GM21360 (cell line): ENCODE measurements at regions not wholly inside any gene's neighbourhood (a gene's known extent, or its start where the extent isn't known, plus 50 kb on each side); places are given as distances from the start of the nearest gene placed in this dataset.
"Not testable (repeated sequence)": the region's sequence is repeated elsewhere in the genome, so short reads cannot be mapped to it uniquely, and the experiment has no call there.

Experiments
- ATAC-seq: cut with Tn5 transposase; IDR thresholded peaks from one replicate; pipeline ENCODE4 v1.9.1; 2021; ENCODE audit warnings: mild to moderate bottlenecking, moderate library complexity; ENCODE audit not compliant: unreplicated experiment

DNA sequence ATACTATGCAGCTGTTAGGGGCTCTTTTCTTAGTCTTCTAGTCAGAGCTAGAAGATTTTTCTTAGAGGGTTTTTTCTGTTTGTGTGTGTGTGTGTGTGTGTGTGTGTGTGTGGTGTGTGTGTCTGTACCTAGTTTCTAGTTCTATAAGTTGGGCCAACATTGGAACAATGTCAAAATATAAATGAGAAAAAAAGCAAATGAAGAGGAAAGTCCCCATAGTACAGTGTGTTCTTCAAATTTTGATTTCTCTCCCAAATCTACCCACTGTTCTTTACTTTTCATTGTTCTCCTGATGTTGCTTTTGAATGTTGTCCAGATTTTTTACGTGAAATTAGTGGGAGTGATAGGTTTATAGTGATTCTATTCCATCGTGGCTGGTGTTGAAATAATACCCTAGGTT, 2153.4 kb upstream of the RAG2 start:
- ATAC-seq: no peak

DNA sequence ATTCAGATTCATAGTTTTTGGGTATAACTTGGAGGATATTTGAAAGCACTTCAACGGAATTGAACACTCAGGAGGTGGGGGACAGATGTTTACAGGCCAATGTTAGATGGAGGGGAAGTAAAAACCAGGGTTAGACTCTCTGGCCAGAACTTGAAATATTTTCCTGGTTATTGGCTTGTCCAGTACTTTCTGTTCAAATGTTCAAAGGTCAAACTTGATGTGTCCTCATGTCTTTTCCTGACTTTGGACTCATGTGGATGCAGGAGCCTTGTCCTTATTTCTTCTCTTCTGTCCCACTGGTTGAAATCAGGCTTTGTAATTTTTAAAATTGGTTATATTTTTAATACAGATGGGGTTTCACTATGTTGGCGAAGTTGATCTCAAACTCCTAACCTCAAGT, 2148.5 kb upstream of the RAG2 start:
- ATAC-seq: not testable (repeated sequence)

DNA sequence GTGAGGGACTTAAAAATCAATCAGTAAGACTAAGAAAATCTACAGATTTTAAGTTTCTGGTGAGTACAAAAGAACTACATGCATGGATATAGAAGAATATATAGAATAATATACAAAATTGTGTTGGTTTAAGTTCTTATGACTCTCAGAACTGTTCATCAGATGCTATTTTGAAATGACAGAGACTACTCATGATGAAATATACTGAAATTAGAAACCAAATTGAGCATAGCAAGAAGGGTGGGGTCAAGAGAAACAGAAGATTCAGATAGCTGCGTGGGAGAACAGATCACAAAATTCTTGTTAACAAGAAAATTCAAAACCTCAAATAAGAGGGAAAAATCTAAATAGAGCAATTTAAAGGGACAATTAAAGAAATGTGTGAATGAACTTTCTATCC, 2125.3 kb upstream of the RAG2 start:
- no peak for ATAC-seq

DNA sequence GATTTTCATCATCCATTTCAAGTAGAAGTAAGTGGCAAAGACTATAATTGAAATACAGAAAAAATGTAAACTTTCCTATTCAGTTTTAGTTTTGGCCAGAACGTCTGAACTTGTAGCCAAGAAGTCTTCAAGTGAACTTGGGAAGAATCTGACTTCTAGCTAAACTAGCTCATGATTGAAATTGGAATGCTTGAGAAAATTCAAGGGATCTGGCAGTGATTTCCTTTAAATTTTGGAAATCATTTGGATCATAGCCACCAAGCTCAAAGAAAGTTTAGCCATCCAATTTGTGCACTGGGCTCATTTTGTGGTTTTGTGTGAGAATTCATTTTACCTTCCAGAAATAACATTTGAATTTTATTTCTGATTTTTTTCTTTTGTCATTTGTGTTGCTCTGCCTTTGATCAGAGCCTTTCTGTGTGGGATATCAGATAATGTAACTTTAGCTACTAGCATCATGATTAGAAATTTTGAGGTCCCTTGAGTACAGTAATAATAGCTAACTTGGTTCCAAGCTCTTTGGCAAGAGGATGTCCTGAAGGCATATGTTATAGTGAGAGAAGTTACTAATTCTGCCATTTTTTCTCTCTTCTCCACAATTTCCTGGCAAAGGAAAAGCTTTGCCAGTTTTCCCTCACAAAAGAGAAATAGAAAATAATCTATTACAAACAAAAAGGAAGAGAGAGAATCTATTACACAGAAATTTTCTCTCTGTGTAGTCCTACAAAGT, 2123.7 kb upstream of the RAG2 start:
- no peak for ATAC-seq

DNA sequence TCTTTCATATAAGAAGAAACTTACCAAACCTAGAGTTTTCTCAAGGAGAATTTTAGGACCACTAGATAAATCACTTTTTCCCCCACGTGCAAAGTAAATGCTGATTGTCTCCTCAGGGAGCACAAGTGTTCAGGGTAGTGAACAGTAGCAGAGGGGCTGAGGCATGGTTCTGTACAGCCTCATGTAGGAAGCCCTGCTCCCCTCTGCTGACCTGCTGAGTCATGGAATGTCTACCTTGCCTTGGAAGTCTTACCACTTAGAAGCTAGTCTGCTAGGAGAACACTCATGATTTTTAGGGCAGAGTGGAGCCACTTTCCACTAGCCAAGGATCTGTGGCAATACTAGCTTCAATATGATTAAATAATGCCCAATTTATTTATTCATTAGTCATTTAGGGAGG, 2120.6 kb upstream of the RAG2 start:
- ATAC-seq: no peak

DNA sequence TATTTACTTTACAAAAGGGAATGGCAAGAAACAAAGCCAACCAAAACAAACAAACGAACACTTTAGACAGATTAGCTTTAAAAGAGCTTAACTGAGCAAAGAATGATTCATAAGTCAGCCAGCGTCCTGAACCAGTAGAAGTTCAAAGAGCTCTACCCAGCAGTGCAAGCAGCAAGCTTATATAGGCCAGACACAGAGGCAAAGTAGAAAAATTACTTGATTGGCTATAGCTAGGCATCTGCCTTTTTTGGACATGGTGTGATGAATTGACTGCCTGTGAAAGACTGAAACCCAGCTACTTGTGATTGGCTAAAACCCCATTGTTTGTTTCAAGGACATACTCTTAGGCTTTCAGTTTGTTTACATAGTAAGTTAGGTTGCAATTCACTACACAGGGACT, 2120.0 kb upstream of the RAG2 start:
- ATAC-seq: no peak

DNA sequence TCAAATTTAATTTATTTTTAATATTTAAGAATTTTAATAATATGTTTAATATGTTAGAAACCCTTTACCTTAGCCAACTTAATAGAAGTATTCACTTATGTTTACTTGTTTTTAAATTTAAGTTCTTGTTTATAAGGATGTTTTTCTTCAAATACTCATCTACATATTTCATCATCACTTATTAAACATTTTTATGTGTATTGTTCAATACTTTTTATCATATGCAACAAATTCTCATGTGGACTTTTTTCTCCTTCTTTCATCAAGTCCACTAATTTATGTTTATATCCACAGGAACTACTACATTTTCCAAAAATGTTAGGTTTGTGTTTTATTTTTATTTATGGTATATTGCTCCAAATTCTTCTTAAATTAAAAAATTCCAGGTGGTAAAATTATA, 2113.1 kb upstream of the RAG2 start:
- no peak for ATAC-seq

DNA sequence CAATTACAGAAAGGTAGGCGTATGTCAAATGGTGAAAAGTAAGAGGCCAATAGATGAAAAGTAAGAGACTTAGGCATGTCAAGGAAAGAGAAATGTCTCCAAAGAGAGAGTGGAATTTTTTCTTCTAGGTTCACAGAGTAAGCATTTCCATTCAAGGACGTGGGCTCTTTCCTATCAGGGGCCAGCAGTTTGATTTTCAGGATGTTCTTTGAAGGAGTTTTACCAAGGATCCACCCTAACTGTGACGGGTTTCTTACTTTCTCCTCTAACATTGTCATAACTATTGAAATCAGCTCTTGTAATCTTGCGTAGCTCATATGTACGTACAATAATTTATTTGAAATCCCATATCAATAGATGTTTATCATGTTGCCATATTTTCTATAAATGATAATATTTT, 2112.2 kb upstream of the RAG2 start:
- ATAC-seq: no peak

DNA sequence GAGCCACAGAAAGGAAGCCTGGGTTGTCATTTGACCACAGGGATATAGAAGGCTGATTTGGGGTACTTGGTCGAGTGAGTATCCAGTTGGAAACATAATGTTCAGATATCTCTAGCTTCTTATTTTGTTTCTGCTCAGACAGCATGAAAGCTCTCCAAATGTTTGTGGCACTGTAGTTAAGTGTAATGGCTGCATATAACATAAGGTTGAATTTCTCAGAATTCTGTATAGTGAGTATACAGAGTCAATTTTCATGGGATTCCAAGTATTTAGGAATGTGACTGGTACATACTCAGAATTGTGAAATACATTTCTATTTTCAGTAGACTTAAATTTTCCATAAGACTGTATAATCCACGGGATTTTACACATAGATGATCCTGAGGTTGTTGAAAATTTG, 2102.1 kb upstream of the RAG2 start:
- no peak for ATAC-seq

DNA sequence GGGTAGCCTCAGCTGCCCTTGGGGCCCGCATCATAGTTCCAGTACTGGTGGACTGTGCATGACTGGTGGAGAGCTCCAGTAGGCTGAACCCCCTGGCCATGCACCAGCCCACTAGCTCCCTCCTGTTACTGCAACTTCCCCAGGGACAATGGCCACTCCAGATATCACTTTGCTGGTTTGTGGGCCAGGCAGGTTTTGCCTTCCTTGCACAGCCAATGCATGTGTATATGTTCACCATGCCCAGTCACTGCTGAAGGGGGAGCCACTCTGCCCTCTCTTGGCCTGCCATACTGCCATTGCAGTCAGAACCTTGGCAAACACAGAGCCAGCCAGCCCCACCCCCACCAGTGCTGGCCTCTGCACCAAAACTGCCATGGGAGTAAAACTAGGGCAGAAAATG, 2095.3 kb upstream of the RAG2 start:
- ATAC-seq: no peak

DNA sequence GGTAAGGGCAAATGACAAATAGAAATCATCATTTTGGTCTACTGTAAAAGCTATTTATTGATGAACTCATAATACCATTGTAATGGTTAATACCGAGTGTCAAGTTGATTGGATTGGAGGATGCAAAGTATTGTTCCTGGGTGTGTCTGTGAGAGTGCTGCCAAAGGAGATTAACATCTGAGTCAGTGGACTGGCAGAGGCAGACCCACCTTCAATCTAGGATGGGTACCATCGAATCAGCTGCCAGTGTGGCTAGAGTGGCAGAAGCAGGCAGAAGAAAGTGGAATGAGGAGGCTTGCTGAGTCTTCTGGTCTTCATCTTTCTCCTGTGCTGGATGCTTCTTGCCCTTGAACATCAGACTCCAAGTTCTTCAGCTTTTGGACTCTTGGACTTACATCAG, 2092.2 kb upstream of the RAG2 start:
- ATAC-seq: not testable (repeated sequence)

DNA sequence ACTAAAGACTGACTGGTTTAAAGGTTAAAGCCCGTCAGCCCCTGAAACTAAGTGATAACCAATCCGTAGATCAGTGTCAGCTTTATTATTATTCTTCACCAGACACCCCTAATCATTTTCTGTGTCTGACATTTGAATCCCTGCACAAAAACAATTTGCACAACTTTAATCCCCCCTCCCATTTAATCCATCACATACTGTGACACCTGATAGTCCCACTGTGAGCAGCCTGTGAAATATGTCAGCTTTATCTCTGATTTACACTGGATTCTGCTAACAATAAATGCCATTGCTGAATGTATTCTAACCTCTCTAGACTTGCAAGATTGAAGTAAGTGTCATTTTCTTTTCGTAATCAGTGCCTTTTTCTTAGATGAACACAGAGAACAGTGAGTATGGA, 2089.0 kb upstream of the RAG2 start:
- no peak for ATAC-seq

DNA sequence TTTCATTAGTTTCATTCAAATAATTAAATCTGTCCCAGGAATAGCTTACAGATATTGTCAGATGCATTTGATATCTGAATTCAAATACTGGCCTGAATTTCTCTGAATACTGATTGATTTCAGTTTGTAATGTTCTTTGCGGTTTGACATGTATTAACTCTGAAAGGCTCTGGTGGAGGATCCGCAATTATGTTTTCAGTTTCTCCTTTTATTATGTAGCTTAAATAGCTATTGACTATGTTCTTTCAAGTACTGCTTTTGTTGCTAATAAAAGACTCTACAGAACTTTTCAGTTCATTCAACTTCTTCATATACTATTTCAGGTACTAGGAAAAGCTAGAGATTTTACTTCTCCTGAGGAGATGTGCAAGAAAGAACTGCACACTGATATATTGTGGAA, 2085.4 kb upstream of the RAG2 start:
- ATAC-seq: no peak

DNA sequence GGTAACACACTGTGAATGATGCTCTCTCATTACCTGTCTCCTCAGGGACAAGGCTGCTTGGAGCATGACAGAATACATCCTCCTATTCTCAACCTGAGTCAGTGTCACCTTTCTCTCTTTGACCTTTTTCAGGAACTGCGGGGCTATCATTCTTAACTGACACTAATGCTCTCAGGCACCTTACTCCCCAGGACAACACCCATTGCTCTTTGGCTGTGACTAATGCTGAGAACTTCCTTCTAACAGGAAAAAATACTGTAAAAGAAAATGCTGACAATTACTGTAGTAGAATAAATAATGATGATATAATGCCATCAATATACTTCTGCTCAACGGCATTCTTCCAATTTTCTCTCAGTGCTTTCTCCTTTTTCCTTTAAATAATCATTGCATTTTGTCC, 2082.7 kb upstream of the RAG2 start:
- ATAC-seq: no peak

DNA sequence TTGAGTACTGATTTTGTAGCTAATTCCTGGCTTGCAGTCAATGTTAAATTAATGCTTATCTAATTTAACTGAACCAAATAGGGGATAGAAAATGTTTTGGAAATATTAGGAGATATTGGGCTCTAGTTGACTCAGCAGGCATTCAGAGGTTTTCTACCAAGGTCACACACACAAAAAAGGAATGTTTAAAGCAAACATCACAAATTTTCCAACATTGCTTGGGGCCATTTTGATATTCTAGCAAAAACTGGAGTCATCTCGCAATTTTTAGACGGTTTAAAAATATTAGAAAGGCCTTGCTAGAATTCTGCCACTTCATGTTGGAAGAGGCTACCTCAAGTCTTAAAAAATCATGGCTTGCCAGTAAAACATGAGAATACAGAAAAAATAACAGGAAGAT, 2082.1 kb upstream of the RAG2 start:
- ATAC-seq: no peak

DNA sequence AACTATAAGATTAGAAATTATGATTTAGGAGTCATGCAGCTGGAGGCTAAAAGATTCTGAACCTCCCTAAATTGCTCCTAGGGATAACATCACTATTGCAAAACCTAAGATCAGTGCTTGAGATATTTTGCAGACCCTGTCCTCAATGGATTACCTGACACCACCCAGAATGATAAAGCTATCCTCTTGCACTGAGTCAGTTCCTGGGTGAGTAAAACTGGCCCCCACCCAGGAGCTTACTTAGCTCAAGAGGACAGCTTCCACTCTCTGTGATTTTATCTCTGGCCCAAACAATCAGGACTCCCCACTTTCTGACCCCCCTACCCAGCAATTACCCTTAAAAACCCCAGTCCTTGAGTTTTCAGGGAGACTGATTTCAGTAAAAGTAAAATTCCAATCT, 2074.4 kb upstream of the RAG2 start:
- no peak for ATAC-seq

DNA sequence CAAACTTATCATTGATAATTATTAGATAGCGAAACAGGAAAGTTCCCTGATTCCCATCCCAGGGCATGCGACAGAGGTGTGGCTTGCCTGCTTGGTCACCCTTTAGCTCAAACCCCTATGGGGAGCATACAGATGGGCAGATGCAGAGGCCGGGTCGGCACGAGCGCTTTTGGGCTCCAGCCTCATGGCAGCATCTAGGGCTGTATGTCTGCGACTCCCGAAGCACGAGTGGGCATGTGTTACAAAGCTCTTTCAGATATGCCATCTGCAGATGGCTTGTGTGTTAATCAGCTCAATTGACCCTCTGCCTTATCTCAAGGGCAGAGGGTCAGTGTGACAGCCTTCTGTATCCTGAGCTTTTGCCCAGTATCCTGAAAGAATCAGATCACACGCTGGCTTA, 2069.3 kb upstream of the RAG2 start:
- no peak for ATAC-seq

DNA sequence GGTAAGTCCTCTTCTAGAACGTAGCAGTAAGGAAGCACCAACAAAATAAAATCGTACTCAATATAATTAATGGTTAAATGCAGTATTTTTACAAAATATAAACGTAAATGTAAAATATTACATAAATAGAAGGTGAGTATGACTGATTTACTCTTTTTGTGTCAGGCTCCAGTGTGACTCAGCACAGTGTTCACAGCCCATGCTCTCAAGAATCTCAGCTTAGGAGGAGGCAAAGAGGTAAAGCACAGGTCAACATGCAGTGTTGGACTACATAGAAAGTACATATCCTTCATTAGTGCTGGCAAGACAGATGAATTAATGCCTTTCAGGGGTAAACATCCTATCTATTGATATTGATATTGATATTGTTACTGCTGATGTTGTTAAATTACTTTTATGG, 2050.6 kb upstream of the RAG2 start:
- no peak for ATAC-seq

DNA sequence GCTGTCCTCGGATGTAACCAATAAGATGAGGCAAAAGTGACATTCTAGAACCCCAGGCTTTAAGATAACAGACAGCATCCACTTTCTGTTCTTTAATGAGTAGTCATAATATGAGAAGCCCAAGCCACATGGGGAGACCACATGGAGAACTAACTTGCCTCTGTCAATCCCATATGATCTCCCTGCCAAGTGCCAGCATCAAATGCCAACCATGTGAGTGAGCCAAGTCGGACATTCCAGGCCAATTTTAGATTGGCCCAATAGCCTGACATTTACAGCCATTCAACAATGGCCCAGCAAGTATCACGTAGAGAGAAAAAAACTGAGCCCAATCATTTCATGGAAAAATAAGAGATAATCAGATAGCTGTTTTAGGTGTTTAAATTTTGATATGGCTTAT, 2048.3 kb upstream of the RAG2 start:
- ATAC-seq: no peak

DNA sequence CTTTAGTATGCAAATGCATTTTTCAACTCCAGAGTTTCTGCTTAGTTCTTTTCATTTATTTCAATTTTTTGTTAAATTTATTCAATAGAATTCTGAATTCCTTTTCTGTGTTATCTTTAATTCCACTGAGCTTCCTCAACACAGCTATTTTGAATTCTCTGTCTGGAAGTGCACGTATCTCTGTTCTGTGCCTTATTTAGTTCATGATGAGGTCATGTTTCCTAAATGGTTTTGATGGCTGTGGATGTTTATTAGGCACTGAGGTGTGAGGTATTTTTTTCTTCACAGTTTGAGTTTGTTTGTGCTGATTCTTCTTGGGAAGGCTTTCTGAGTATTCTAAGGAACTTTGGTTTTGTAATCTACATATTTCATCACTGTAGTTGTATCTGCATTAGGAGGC, 2042.8 kb upstream of the RAG2 start:
- no peak for ATAC-seq

DNA sequence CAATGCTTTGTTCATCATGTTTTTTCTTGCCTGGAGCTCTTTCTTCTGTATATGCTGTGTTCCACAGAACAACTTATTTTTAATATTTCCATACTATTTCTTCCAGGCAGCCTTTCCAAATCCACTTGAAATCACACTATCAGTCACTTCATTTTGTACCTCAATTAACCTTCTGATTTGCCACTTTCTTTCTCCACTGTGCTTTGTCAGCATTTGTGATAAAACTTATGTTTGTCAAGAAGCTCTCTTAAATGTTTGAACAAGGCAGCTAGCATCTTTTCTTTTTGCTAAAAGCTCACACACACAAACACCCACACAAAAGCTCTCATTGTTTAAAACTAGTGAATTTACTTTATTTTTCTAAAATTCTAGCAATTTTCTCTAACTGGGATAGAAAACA, 2014.7 kb upstream of the RAG2 start:
- ATAC-seq: no peak

DNA sequence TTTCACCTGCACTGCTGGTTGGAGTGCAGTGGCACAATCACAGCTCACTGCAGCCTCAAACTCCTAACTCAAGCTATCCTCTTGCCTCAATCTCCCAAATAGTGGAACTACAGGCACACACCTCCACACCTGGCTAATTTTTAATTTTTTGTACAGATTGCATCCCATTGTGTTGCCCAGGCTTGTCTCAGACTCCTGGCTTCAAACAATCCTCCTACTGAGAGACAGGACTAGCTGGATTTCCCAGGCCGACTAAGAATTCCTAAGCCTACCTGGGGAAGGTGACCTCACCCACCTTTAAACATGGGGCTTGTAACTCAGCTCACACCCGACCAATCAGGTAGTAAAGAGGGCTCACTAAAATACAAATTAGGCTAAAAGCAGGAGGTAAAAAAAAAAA, 2003.3 kb upstream of the RAG2 start:
- ATAC-seq: not testable (repeated sequence)

DNA sequence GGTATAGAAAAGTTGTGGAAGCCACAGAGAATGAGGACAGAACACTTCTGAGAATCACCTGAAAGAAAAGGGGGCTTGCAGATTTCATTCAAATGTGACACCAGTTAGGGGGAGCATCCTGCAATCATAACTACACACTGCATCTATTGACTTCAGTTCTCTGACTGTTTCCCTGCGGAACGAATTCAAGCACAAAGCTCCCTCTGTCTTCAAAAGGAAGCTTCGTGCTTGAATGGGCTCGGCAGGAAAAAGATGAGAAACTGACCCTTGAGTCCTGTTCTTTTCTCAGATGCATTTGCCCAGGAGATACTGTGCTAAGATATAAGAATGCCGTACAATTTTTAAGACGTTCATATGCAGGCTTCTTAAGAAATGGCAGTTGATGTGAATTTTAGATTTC, 2000.4 kb upstream of the RAG2 start:
- no peak for ATAC-seq
